ENCODE measurements at regions not wholly inside any gene's neighbourhood (a gene's known extent, or its start where the extent isn't known, plus 50 kb on each side); places are given as distances from the start of the nearest gene placed in this dataset.

GRCh38 chr13:31514932-31515331 is 224.4 kb upstream of the RXFP2 start:
- TF ChIP-seq CTCF (conservative IDR thresholded peaks at IDR 0.05; ENCODE audit: low read length) (no peak), EZH2phosphoT487 (IDR thresholded peaks at IDR 0.05; ENCODE audit: borderline replicate concordance) (no peak)

Data from Loucy (cell line).